ENCODE measurements at regions not wholly inside any gene's neighbourhood (a gene's known extent, or its start where the extent isn't known, plus 50 kb on each side); places are given as distances from the start of the nearest gene placed in this dataset.

GRCh38 chr2:139454251-139454650, 674.1 kb upstream of the NXPH2 start:
- intact Hi-C loops (cut with micrococcal nuclease), result no loop called here

GRCh38 chr2:139439100-139439499, 658.9 kb upstream of the NXPH2 start:
- no peaks in the 10 kb centered on the region for H3F3A ChIP-seq (ENCODE audit: low read length, unreplicated experiment)
- no peak for DNase-seq
- ChIA-PET CTCF (no interaction called here), POLR2A (ENCODE audit: unreplicated experiment) (no interaction called here)
- H3K27me3 ChIP-seq (ENCODE audit: low read length), result no peaks in the 10 kb centered on the region
- no peaks in the 10 kb centered on the region for H3K4me1 ChIP-seq (ENCODE audit: insufficient read depth, low read length)
- H3K9ac ChIP-seq (ENCODE audit: low read length), result no peak overlapping the region
- no peak for ATAC-seq
- no peaks in the 10 kb centered on the region for H3K9me3 ChIP-seq (ENCODE audit: low read length)
- TF ChIP-seq CTCF (conservative IDR thresholded peaks at IDR 0.05; ENCODE audit: low read depth, low read length) (no peak), EZH2phosphoT487 (IDR thresholded peaks at IDR 0.05; ENCODE audit: borderline replicate concordance, low read length) (no peak), EZH2 (IDR thresholded peaks at IDR 0.05; ENCODE audit: low read length, unreplicated experiment) (no peak)
- no peak overlapping the region for H3K4me3 ChIP-seq (ENCODE audit: low read length)
- H3K9me2 ChIP-seq (replicated peaks; ENCODE audit: low read length), result no peaks in the 10 kb centered on the region
- H4K20me1 ChIP-seq (ENCODE audit: low read length), result no peaks in the 10 kb centered on the region
- no TSS peak for BruUV-seq (replicated peaks)
- no peak overlapping the region for H2AFZ ChIP-seq (ENCODE audit: low read length)
- H3K36me3 ChIP-seq (ENCODE audit: low read depth, low read length), result no peaks in the 10 kb centered on the region
- no peak overlapping the region for H3K27ac ChIP-seq (ENCODE audit: low read length)
- no peaks in the 10 kb centered on the region for H3K79me2 ChIP-seq (ENCODE audit: low read length)
- H3K4me2 ChIP-seq (ENCODE audit: low read length), result no peak overlapping the region
- intact Hi-C loops (cut with micrococcal nuclease), result no loop called here

More at GRCh38 chr2:139454251-139454650, 674.1 kb upstream of the NXPH2 start:
- H3F3A ChIP-seq (ENCODE audit: low read length, unreplicated experiment), result no peaks in the 10 kb centered on the region
- no peak for DNase-seq
- CTCF ChIA-PET, result no interaction called here
- no peak for ATAC-seq
- H2AFZ ChIP-seq (ENCODE audit: low read length), result no peak overlapping the region
- H3K9me3 ChIP-seq (ENCODE audit: low read length), result no peaks in the 10 kb centered on the region
- H3K4me2 ChIP-seq (ENCODE audit: low read length), result no peak overlapping the region
- H3K4me3 ChIP-seq (ENCODE audit: low read length), result no peak overlapping the region
- POLR2A ChIA-PET (ENCODE audit: unreplicated experiment), result no interaction called here
- no peaks in the 10 kb centered on the region for H3K4me1 ChIP-seq (ENCODE audit: insufficient read depth, low read length)
- H3K27ac ChIP-seq (ENCODE audit: low read length), result no peak overlapping the region
- no peaks in the 10 kb centered on the region for H4K20me1 ChIP-seq (ENCODE audit: low read length)
- no TSS peak for BruUV-seq (replicated peaks)
- H3K79me2 ChIP-seq (ENCODE audit: low read length), result no peaks in the 10 kb centered on the region
- H3K9ac ChIP-seq (ENCODE audit: low read length), result no peak overlapping the region
- TF ChIP-seq EZH2 (IDR thresholded peaks at IDR 0.05; ENCODE audit: low read length, unreplicated experiment) (no peak), CTCF (conservative IDR thresholded peaks at IDR 0.05; ENCODE audit: low read depth, low read length) (no peak), EZH2phosphoT487 (IDR thresholded peaks at IDR 0.05; ENCODE audit: borderline replicate concordance, low read length) (no peak)
- no peaks in the 10 kb centered on the region for H3K36me3 ChIP-seq (ENCODE audit: low read depth, low read length)
- no peaks in the 10 kb centered on the region for H3K9me2 ChIP-seq (replicated peaks; ENCODE audit: low read length)
- no peaks in the 10 kb centered on the region for H3K27me3 ChIP-seq (ENCODE audit: low read length)

- H3K4me2 ChIP-seq (ENCODE audit: low read length), result no peak overlapping the region
- no peaks in the 10 kb centered on the region for H3K79me2 ChIP-seq (ENCODE audit: low read length)
- TF ChIP-seq EZH2phosphoT487 (IDR thresholded peaks at IDR 0.05; ENCODE audit: borderline replicate concordance, low read length) (no peak), EZH2 (IDR thresholded peaks at IDR 0.05; ENCODE audit: low read length, unreplicated experiment) (no peak), CTCF (conservative IDR thresholded peaks at IDR 0.05; ENCODE audit: low read depth, low read length) (no peak)
- H3K4me1 ChIP-seq (ENCODE audit: insufficient read depth, low read length), result no peaks in the 10 kb centered on the region
- no peak overlapping the region for H3K27ac ChIP-seq (ENCODE audit: low read length)
- ATAC-seq (no peak), DNase-seq (no peak)
- POLR2A ChIA-PET (ENCODE audit: unreplicated experiment), result no interaction called here
- no peaks in the 10 kb centered on the region for H3K36me3 ChIP-seq (ENCODE audit: low read depth, low read length)
- H4K20me1 ChIP-seq (ENCODE audit: low read length), result no peaks in the 10 kb centered on the region
- no peaks in the 10 kb centered on the region for H3K27me3 ChIP-seq (ENCODE audit: low read length)
- H3K4me3 ChIP-seq (ENCODE audit: low read length), result no peak overlapping the region
- intact Hi-C loops (cut with micrococcal nuclease), result no loop called here
- H3K9me3 ChIP-seq (ENCODE audit: low read length), result no peaks in the 10 kb centered on the region
- H2AFZ ChIP-seq (ENCODE audit: low read length), result no peak overlapping the region
- H3K9me2 ChIP-seq (replicated peaks; ENCODE audit: low read length), result no peaks in the 10 kb centered on the region
- CTCF ChIA-PET, result no interaction called here
- BruUV-seq (replicated peaks), result no TSS peak
- no peak overlapping the region for H3K9ac ChIP-seq (ENCODE audit: low read length)
- H3F3A ChIP-seq (ENCODE audit: low read length, unreplicated experiment), result no peaks in the 10 kb centered on the region
Measured at GRCh38 chr2:139438478-139438877, 658.3 kb upstream of the NXPH2 start.
